Effector CD4-positive, alpha-beta T cell (primary cell): ENCODE measurements at regions not wholly inside any gene's neighbourhood (a gene's known extent, or its start where the extent isn't known, plus 50 kb on each side); places are given as distances from the start of the nearest gene placed in this dataset.

ENCODE experiments used
- DNase-seq: peaks from one replicate; pipeline ENCODE4 v3.0.0-alpha.2; 2020

GRCh38 chr9:134276453-134277245, 49.6 kb upstream of the RXRA start:
- DNase-seq: no peak
